CD4-positive, alpha-beta memory T cell (primary cell): ENCODE measurements at regions not wholly inside any gene's neighbourhood (a gene's known extent, or its start where the extent isn't known, plus 50 kb on each side); places are given as distances from the start of the nearest gene placed in this dataset.
"Not testable (repeated sequence)": the region's sequence is repeated elsewhere in the genome, so short reads cannot be mapped to it uniquely, and the experiment has no call there.

Experiments used
- CTCF ChIA-PET: fragments of 350-600 bp; sonication (Branson Sonifier 250); formaldehyde crosslinking; loops from one replicate; lab custom pipeline; 2021; ENCODE audit warnings: inconsistent platforms; ENCODE audit not compliant: partially characterized antibody; lab: Charles Lee
- POLR2A ChIA-PET: fragments of 350-600 bp; sonication (Branson Sonifier 250); formaldehyde crosslinking; loops from one replicate; lab custom pipeline; 2021; ENCODE audit not compliant: partially characterized antibody; lab: Charles Lee
- DNase-seq, 5 donors: peaks; one replicate each; pipeline versions ENCODE4 v3.0.0 to v3.0.0-alpha.2; 2020 to 2022; ENCODE audit warnings: mixed read lengths in 1 of 5
- H3K27ac ChIP-seq: one replicate; pipeline ENCODE4 v1.7.0; 2013; ENCODE audit warnings: low read depth, low read length
- H3K27me3 ChIP-seq: 2 replicates; pipeline ENCODE4 v1.7.0; 2013; ENCODE audit warnings: mild to moderate bottlenecking, low read length, moderate library complexity; ENCODE audit not compliant: insufficient read depth
- H3K36me3 ChIP-seq: 2 replicates; pipeline ENCODE4 v1.7.0; 2013; ENCODE audit warnings: mild to moderate bottlenecking, low read length, moderate library complexity; ENCODE audit not compliant: insufficient read depth
- H3K4me1 ChIP-seq: 2 replicates; pipeline ENCODE4 v1.7.0; 2013; ENCODE audit warnings: mild to moderate bottlenecking, low read length, moderate library complexity; ENCODE audit not compliant: insufficient read depth
- H3K4me3 ChIP-seq, 2 donors: one replicate each; pipeline ENCODE4 v1.7.0; 2013; ENCODE audit warnings: low read length in 2 of 2, mild to moderate bottlenecking in 1 of 2
- H3K9me3 ChIP-seq, 2 donors: one replicate each; pipeline ENCODE4 v1.7.0; 2013; ENCODE audit warnings: low read length in 2 of 2, control low read depth in 1 of 2; ENCODE audit not compliant: control insufficient read depth in 1 of 2
- H3K27ac Mint-ChIP-seq, 7 donors: one replicate each; pipeline ENCODE4 v1.8.0; 2020 to 2021; ENCODE audit warnings: mixed read lengths in 7 of 7, mild to moderate bottlenecking in 6 of 7, inconsistent platforms in 3 of 7, moderate library complexity in 3 of 7
- H3K27me3 Mint-ChIP-seq, 2 donors: one replicate each; pipeline ENCODE4 v1.8.0; 2020 to 2021; ENCODE audit warnings: mixed read lengths in 2 of 2
- H3K36me3 Mint-ChIP-seq, 2 donors: one replicate each; pipeline ENCODE4 v1.8.0; 2020 to 2021; ENCODE audit warnings: mixed read lengths in 2 of 2, inconsistent platforms in 1 of 2, mild to moderate bottlenecking in 1 of 2
- H3K4me1 Mint-ChIP-seq, 4 donors: one replicate each; pipeline ENCODE4 v1.8.0; 2020 to 2021; ENCODE audit warnings: mixed read lengths in 4 of 4, mild to moderate bottlenecking in 1 of 4
- H3K4me3 Mint-ChIP-seq, 8 donors: one replicate each; pipeline ENCODE4 v1.8.0; 2020 to 2021; ENCODE audit warnings: mixed read lengths in 8 of 8, mild to moderate bottlenecking in 7 of 8, moderate library complexity in 6 of 8, inconsistent platforms in 3 of 8
- H3K9me3 Mint-ChIP-seq, 8 donors: one replicate each; pipeline ENCODE4 v1.8.0; 2020 to 2021; ENCODE audit warnings: mixed read lengths in 8 of 8, mild to moderate bottlenecking in 5 of 8, inconsistent platforms in 3 of 8, moderate library complexity in 1 of 8
- intact Hi-C: fragments of 100-400 bp; cut with micrococcal nuclease; formaldehyde crosslinking; loops from one replicate; pipeline ENCODE4 v1.15.1; 2023

- CTCF ChIA-PET, result no interaction called here
- peaks cover 1% of the 10 kb centered on the region in 2 donors for H3K27me3 Mint-ChIP-seq
- H3K27me3 ChIP-seq, result no peaks in the 10 kb centered on the region
- no peaks in the 10 kb centered on the region for H3K9me3 ChIP-seq
- peaks cover 0 to 3% (median 0%) of the 10 kb centered on the region in 8 donors for H3K9me3 Mint-ChIP-seq
- intact Hi-C loops, result no loop called here
- no peak overlapping the region for H3K4me3 ChIP-seq
- H3K36me3 Mint-ChIP-seq, result no peaks in the 10 kb centered on the region
- peaks cover 0 to 5% (median 4%) of the 10 kb centered on the region in 4 donors for H3K4me1 Mint-ChIP-seq
- no peak overlapping the region for H3K27ac Mint-ChIP-seq
- no peaks in the 10 kb centered on the region for H3K4me1 ChIP-seq
- H3K4me3 Mint-ChIP-seq, result no peak overlapping the region
- H3K36me3 ChIP-seq, result no peaks in the 10 kb centered on the region
- no peak overlapping the region for H3K27ac ChIP-seq
- no peak for DNase-seq
- POLR2A ChIA-PET, result no interaction called here
Measured at GRCh38 chr12:79993106-79993862, 58.4 kb upstream of the PPP1R12A start.

GRCh38 chr12:79991586-79991985 lies 56.7 kb upstream of the PPP1R12A start:
- H3K27me3 Mint-ChIP-seq, result peaks cover 1 to 4% of the 10 kb centered on the region in 2 donors
- CTCF ChIA-PET, result no interaction called here
- H3K4me3 Mint-ChIP-seq, result no peak overlapping the region
- H3K27me3 ChIP-seq, result no peaks in the 10 kb centered on the region
- H3K4me3 ChIP-seq, result no peak overlapping the region
- no peak overlapping the region for H3K27ac ChIP-seq
- H3K27ac Mint-ChIP-seq, result no peak overlapping the region
- intact Hi-C loops, result no loop called here
- no peak for DNase-seq
- H3K36me3 Mint-ChIP-seq, result no peaks in the 10 kb centered on the region
- no peaks in the 10 kb centered on the region for H3K4me1 ChIP-seq
- H3K9me3 ChIP-seq, result no peaks in the 10 kb centered on the region
- peaks cover 0 to 3% (median 0%) of the 10 kb centered on the region in 8 donors for H3K9me3 Mint-ChIP-seq
- POLR2A ChIA-PET, result no interaction called here
- peaks cover 0 to 5% (median 2%) of the 10 kb centered on the region in 4 donors for H3K4me1 Mint-ChIP-seq
- H3K36me3 ChIP-seq, result no peaks in the 10 kb centered on the region

GRCh38 chr12:79990509-79991338 lies 55.8 kb upstream of the PPP1R12A start:
- intact Hi-C loops, H3K4me1 ChIP-seq, DNase-seq, H3K4me3 ChIP-seq, H3K9me3 ChIP-seq, H3K27ac ChIP-seq, H3K9me3 Mint-ChIP-seq, H3K27me3 Mint-ChIP-seq, H3K36me3 Mint-ChIP-seq, H3K27me3 ChIP-seq, CTCF ChIA-PET, H3K4me1 Mint-ChIP-seq, H3K27ac Mint-ChIP-seq, H3K36me3 ChIP-seq, POLR2A ChIA-PET: not testable (repeated sequence)
- H3K4me3 Mint-ChIP-seq, result peak overlapping the region in 5 of 8 donors; percentile 36 to 53 (median 46)

- CTCF ChIA-PET, result interaction anchor here (1.5 kb wide), 1 partner anchor 11 kb away, joined by 3 read pairs; no protein-coding TSS in a partner anchor
- H3K9me3 Mint-ChIP-seq, result no peaks in the 10 kb centered on the region
- Histone ChIP-seq H3K4me3 (no peak overlapping the region), H3K27me3 (no peaks in the 10 kb centered on the region), H3K27ac (no peak overlapping the region), H3K9me3 (no peaks in the 10 kb centered on the region), H3K36me3 (no peaks in the 10 kb centered on the region), H3K4me1 (no peaks in the 10 kb centered on the region)
- H3K36me3 Mint-ChIP-seq, result no peaks in the 10 kb centered on the region
- peaks cover 0 to 5% (median 2%) of the 10 kb centered on the region in 4 donors for H3K4me1 Mint-ChIP-seq
- no peak for DNase-seq
- peaks cover 2 to 13% of the 10 kb centered on the region in 2 donors for H3K27me3 Mint-ChIP-seq
- no peak overlapping the region for H3K4me3 Mint-ChIP-seq
- H3K27ac Mint-ChIP-seq, result no peak overlapping the region
- intact Hi-C loops, result no loop called here
- POLR2A ChIA-PET, result no interaction called here
Measured at GRCh38 chr12:79988368-79988767, 53.5 kb upstream of the PPP1R12A start.

- Mint-ChIP-seq H3K4me1 (peaks cover 0 to 5% (median 2%) of the 10 kb centered on the region in 4 donors), H3K4me3 (no peak overlapping the region), H3K27me3 (peaks cover 4 to 13% of the 10 kb centered on the region in 2 donors), H3K36me3 (no peaks in the 10 kb centered on the region), H3K9me3 (no peaks in the 10 kb centered on the region), H3K27ac (no peak overlapping the region)
- no peaks in the 10 kb centered on the region for H3K27me3 ChIP-seq
- CTCF ChIA-PET, result interaction anchor here (1.5 kb wide), 1 partner anchor 10 kb away, joined by 3 read pairs; no protein-coding TSS in a partner anchor
- no peaks in the 10 kb centered on the region for H3K4me1 ChIP-seq
- no peaks in the 10 kb centered on the region for H3K9me3 ChIP-seq
- POLR2A ChIA-PET, result no interaction called here
- H3K27ac ChIP-seq, result no peak overlapping the region
- DNase-seq, result no peak
- no peak overlapping the region for H3K4me3 ChIP-seq
- H3K36me3 ChIP-seq, result no peaks in the 10 kb centered on the region
- intact Hi-C loops, result no loop called here
Measured at GRCh38 chr12:79987731-79988130, 52.8 kb upstream of the PPP1R12A start.
